ENCODE measurements at regions not wholly inside any gene's neighbourhood (a gene's known extent, or its start where the extent isn't known, plus 50 kb on each side); places are given as distances from the start of the nearest gene placed in this dataset.

DNA sequence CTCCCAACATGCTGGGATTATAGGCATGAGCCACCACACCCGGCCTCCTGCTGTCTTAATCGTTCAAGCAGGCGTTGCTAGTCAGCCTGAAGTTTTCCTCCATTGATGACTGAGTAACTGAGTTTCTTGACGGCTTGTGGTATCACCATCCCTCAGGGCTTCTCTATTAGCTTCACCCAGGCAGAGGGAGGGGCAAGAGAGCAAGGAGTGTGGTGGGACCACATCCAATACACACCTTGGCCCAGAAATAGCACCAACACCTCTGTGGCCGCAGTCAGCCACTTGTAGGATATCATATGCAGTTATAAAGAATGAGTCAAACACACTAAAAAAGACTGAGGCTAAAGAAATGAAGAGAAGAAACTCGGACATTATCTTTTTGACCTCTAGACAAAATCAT, 1009.4 kb upstream of the CELF4 start:
- CTCF ChIA-PET: no interaction called here
- POLR2A ChIA-PET: no interaction called here
- no peak for DNase-seq (ENCODE audit: extremely low spot score)
- TF ChIP-seq BHLHE40 (IDR thresholded peaks at IDR 0.05; ENCODE audit: borderline replicate concordance) (no peak), TARDBP (IDR thresholded peaks at IDR 0.05) (no peak), CTBP1 (IDR thresholded peaks at IDR 0.05; ENCODE audit: borderline replicate concordance) (no peak)
- TF ChIP-seq, protein P1, sequence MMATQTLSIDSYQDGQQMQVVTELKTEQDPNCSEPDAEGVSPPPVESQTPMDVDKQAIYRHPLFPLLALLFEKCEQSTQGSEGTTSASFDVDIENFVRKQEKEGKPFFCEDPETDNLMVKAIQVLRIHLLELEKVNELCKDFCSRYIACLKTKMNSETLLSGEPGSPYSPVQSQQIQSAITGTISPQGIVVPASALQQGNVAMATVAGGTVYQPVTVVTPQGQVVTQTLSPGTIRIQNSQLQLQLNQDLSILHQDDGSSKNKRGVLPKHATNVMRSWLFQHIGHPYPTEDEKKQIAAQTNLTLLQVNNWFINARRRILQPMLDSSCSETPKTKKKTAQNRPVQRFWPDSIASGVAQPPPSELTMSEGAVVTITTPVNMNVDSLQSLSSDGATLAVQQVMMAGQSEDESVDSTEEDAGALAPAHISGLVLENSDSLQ (IDR thresholded peaks at IDR 0.05): no peak

DNA sequence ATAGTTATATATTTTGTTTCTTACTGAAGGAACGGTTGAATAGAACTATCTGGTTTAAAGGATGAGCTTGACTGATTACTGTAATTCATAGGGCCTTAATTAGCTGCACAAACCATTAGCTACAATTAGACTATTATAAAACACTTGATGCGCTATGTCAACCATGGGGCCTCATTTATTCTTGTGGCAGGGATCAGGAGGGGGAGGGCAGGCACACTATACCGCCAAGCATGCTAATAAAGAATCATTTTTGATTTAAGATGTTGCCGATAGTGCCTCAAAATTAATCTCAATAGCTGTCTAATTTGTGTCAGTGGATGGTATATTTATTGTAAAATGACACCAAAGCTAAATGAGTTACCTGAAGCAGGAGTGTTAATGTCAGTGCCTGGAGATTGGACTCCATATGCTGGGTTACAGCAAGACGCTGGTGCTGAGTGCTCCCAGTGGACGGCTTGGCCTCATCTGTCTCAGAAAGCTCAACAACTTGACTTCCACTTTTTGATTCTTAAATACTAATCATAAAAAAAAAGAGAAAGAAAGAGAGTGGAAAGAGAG, 1007.0 kb upstream of the CELF4 start:
- TF ChIP-seq, protein P1 (IDR thresholded peaks at IDR 0.05): no peak
- no peak for TF ChIP-seq FOXK2 (IDR thresholded peaks at IDR 0.05)
- DNase-seq (ENCODE audit: extremely low spot score): no peak
- CTCF ChIA-PET: interaction anchor here (0.6 to 0.8 kb wide), 2 partner anchors 9 to 42 kb away, joined by 3 read pairs; no protein-coding TSS in a partner anchor
- POLR2A ChIA-PET: no interaction called here

DNA sequence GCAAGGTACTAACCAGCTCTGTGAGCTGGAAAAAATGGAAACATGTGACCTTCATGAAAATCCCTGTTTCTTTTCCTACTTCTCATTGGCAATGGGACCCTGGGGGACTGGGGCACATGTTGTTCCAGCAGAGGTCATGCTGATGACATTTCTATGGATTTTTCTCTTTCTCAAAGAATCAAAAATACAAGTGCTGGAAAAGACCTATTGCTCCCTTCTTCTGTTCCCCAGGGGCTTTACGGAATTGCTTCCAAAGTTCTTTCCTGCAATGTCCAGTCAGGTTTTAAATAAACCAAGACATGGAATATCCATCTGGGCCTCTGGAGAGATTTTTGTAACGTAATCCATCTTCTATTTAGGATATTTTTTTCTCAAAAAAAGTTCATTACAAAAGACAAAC, 1006.1 kb upstream of the CELF4 start:
- TF ChIP-seq BHLHE40 (IDR thresholded peaks at IDR 0.05; ENCODE audit: borderline replicate concordance) (no peak), FOXK2 (IDR thresholded peaks at IDR 0.05) (no peak), LEF1 (IDR thresholded peaks at IDR 0.05; ENCODE audit: borderline replicate concordance) (no peak), ZNF384 (IDR thresholded peaks at IDR 0.05) (no peak), L3MBTL2 (conservative IDR thresholded peaks at IDR 0.05) (no peak), ELF4 (IDR thresholded peaks at IDR 0.05) (no peak), FOXA1 (IDR thresholded peaks at IDR 0.05) (no peak), ARNT (IDR thresholded peaks at IDR 0.05) (no peak), NFRKB (IDR thresholded peaks at IDR 0.05) (no peak), SP1 (IDR thresholded peaks at IDR 0.05) (no peak)
- DNase-seq (ENCODE audit: extremely low spot score): no peak
- ChIA-PET POLR2A (no interaction called here), CTCF (no interaction called here)

DNA sequence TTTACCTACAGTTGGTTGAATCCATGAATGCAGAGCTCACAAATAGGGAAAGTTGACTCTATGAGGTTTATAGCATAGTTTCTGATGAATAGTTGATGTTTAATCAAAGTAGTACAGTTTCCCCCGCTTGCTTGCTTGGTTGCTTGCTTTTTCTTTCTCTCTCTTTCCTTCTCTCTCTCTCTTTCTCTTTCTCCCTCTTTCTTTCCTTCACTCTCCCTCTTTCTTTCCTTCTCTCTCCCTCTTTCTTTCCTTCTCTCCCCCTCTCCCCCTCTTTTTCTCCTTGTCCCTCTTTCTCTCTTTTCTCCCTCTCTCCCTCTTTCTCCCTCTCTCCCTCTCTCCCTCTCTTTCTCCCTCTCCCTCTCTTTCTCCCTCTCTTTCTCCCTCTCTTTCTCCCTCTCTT, 999.9 kb upstream of the CELF4 start:
- POLR2A ChIA-PET: no interaction called here
- CTCF ChIA-PET: no interaction called here

DNA sequence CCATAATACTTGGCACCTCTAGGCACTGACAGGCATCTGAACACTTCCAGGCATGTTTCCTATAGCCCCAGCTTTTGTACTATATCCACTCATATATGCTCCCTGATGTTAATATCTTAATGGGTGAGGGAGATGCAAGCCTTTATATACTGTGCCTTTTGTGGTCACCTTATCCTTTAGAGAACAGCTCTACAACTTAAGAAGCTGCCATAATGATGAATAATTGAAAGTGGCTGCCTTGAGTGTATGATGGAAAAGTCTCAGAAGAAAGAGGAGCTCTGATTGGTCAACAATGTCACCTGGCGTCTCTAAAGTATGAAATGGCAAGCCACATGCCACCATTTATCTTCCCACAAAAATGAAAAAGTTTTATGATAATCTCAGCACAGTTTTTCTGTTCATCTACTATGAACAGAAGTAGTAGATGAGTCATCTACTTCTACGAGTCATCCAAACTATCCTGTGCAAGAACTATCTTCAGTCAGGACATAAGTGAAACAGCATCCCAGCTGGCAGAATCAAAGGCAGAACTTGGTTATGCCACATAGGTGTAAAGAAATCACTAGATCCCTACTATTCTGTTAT, 997.9 kb upstream of the CELF4 start:
- POLR2A ChIA-PET: no interaction called here
- TF ChIP-seq SP1 (IDR thresholded peaks at IDR 0.05): no peak
- TF ChIP-seq HDGF (IDR thresholded peaks at IDR 0.05; ENCODE audit: borderline replicate concordance): no peak
- no peak for TF ChIP-seq ARNT (IDR thresholded peaks at IDR 0.05)
- TF ChIP-seq BHLHE40 (IDR thresholded peaks at IDR 0.05; ENCODE audit: borderline replicate concordance): no peak
- TF ChIP-seq, protein P1 (IDR thresholded peaks at IDR 0.05): no peak
- TF ChIP-seq L3MBTL2 (conservative IDR thresholded peaks at IDR 0.05): no peak
- no peak for TF ChIP-seq SUZ12 (IDR thresholded peaks at IDR 0.05)
- no peak for TF ChIP-seq LEF1 (IDR thresholded peaks at IDR 0.05; ENCODE audit: borderline replicate concordance)
- TF ChIP-seq NFRKB (IDR thresholded peaks at IDR 0.05): no peak
- no peak for TF ChIP-seq FOXA1 (IDR thresholded peaks at IDR 0.05)
- no peak for TF ChIP-seq CTBP1 (IDR thresholded peaks at IDR 0.05; ENCODE audit: borderline replicate concordance)
- no peak for TF ChIP-seq ZNF384 (IDR thresholded peaks at IDR 0.05)
- TF ChIP-seq TARDBP (IDR thresholded peaks at IDR 0.05): no peak
- no peak for TF ChIP-seq FOXK2 (IDR thresholded peaks at IDR 0.05)
- no peak for TF ChIP-seq ELF4 (IDR thresholded peaks at IDR 0.05)
- TF ChIP-seq FOXM1 (IDR thresholded peaks at IDR 0.05; ENCODE audit: borderline replicate concordance): no peak

More for the DNA sequence above, 999.9 kb upstream of the CELF4 start:
- TF ChIP-seq BHLHE40 (IDR thresholded peaks at IDR 0.05; ENCODE audit: borderline replicate concordance): no peak
- no peak for TF ChIP-seq L3MBTL2 (conservative IDR thresholded peaks at IDR 0.05)
- TF ChIP-seq NFRKB (IDR thresholded peaks at IDR 0.05): no peak
- TF ChIP-seq FOXA1 (IDR thresholded peaks at IDR 0.05): no peak
- no peak for TF ChIP-seq CTBP1 (IDR thresholded peaks at IDR 0.05; ENCODE audit: borderline replicate concordance)
- no peak for TF ChIP-seq ARNT (IDR thresholded peaks at IDR 0.05)
- TF ChIP-seq FOXM1 (IDR thresholded peaks at IDR 0.05; ENCODE audit: borderline replicate concordance): no peak
- no peak for TF ChIP-seq FOXK2 (IDR thresholded peaks at IDR 0.05)
- TF ChIP-seq ZNF384 (IDR thresholded peaks at IDR 0.05): no peak
- TF ChIP-seq TARDBP (IDR thresholded peaks at IDR 0.05): no peak
- TF ChIP-seq, protein P1 (IDR thresholded peaks at IDR 0.05): no peak
- no peak for DNase-seq (ENCODE audit: extremely low spot score)

DNA sequence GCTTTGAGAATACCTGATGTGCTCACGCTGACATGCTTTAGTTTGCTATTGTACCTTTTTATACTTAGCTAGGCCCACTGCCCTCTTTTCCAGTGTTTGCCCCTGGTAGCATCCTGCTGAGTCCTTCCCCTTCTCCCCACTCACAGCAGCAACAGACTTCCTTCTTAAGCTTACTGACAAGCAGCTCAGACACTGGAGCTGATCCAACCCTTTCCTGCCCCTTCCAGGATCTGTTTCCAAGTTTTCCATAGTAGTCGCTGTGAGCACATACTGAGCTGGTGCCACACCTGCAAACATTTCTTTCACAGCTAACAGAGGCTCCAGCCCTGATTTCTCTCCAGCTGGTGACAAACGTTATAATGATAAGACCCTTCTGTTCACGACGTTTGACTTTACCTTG, 991.4 kb upstream of the CELF4 start:
- no peak for TF ChIP-seq SUZ12 (IDR thresholded peaks at IDR 0.05)
- TF ChIP-seq, protein P1 (IDR thresholded peaks at IDR 0.05): no peak
- TF ChIP-seq FOXA1 (IDR thresholded peaks at IDR 0.05): no peak
- TF ChIP-seq TARDBP (IDR thresholded peaks at IDR 0.05): no peak
- TF ChIP-seq BHLHE40 (IDR thresholded peaks at IDR 0.05; ENCODE audit: borderline replicate concordance): no peak
- no peak for TF ChIP-seq ARNT (IDR thresholded peaks at IDR 0.05)
- no peak for TF ChIP-seq SP1 (IDR thresholded peaks at IDR 0.05)
- no peak for TF ChIP-seq L3MBTL2 (conservative IDR thresholded peaks at IDR 0.05)
- no peak for TF ChIP-seq FOXK2 (IDR thresholded peaks at IDR 0.05)
- no peak for TF ChIP-seq CTBP1 (IDR thresholded peaks at IDR 0.05; ENCODE audit: borderline replicate concordance)
- no peak for TF ChIP-seq ELF4 (IDR thresholded peaks at IDR 0.05)
- TF ChIP-seq NFRKB (IDR thresholded peaks at IDR 0.05): no peak
- no peak for TF ChIP-seq ZNF384 (IDR thresholded peaks at IDR 0.05)
- TF ChIP-seq HDGF (IDR thresholded peaks at IDR 0.05; ENCODE audit: borderline replicate concordance): no peak
- no peak for TF ChIP-seq FOXM1 (IDR thresholded peaks at IDR 0.05; ENCODE audit: borderline replicate concordance)
- CTCF ChIA-PET: no interaction called here

More for the DNA sequence above, 997.9 kb upstream of the CELF4 start:
- no peak for DNase-seq (ENCODE audit: extremely low spot score)
- CTCF ChIA-PET: interaction anchor here (0.5 kb wide), 1 partner anchor 10 kb away, joined by 3 read pairs; no protein-coding TSS in a partner anchor

More for the DNA sequence above, 991.4 kb upstream of the CELF4 start:
- DNase-seq (ENCODE audit: extremely low spot score): no peak
- POLR2A ChIA-PET: no interaction called here

Measured in HEK293T (cell line).